Fibroblast of lung (primary cell): ENCODE measurements at regions not wholly inside any gene's neighbourhood (a gene's known extent, or its start where the extent isn't known, plus 50 kb on each side); places are given as distances from the start of the nearest gene placed in this dataset.

Source experiments
- EZH2 ChIP-seq: IDR thresholded peaks from 2 replicates; pipeline ENCODE4 v1.5.1; 2012; ENCODE audit warnings: low read length, control low read depth, mild to moderate bottlenecking; ENCODE audit errors: missing control alignments
- TF ChIP-seq, protein P1 (sequence below), 2 donors: IDR thresholded peaks in 1 of 2; conservative IDR thresholded peaks in 1 of 2; 1 replicate in 1 of 2; 2 replicates in 1 of 2; pipeline ENCODE4 v1.5.1; 2011 to 2012; ENCODE audit warnings: low read length in 2 of 2, control low read depth in 1 of 2, inconsistent platforms in 1 of 2, low read depth in 1 of 2, mild to moderate bottlenecking in 1 of 2

DNA sequence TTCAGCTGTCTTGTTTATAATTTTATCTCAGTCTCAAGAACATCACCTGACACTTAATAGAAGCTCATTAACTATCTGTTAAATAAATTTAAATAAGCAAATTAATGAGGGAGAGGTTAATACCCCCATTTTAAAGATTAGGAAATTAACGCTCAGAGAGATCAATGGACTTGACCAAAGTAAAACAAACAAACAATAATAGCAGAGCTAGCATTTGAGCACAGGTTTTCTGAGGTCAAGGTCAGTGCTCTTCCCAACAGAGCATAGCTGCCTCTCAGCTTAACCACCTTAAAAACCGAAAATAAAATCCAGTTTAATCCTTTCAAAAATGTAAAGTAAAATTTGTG is 196.6 kb upstream of the BCL6 start:
- TF ChIP-seq, protein P1, sequence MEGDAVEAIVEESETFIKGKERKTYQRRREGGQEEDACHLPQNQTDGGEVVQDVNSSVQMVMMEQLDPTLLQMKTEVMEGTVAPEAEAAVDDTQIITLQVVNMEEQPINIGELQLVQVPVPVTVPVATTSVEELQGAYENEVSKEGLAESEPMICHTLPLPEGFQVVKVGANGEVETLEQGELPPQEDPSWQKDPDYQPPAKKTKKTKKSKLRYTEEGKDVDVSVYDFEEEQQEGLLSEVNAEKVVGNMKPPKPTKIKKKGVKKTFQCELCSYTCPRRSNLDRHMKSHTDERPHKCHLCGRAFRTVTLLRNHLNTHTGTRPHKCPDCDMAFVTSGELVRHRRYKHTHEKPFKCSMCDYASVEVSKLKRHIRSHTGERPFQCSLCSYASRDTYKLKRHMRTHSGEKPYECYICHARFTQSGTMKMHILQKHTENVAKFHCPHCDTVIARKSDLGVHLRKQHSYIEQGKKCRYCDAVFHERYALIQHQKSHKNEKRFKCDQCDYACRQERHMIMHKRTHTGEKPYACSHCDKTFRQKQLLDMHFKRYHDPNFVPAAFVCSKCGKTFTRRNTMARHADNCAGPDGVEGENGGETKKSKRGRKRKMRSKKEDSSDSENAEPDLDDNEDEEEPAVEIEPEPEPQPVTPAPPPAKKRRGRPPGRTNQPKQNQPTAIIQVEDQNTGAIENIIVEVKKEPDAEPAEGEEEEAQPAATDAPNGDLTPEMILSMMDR (conservative IDR thresholded peaks at IDR 0.05 in 1 of 2, IDR thresholded peaks at IDR 0.05 in 1 of 2; ENCODE audit: low read depth in 1 of 2, low read length in 2 of 2): no peak
- no peak for TF ChIP-seq EZH2
